Activated T-helper 17 cell treated with anti-CD3 and anti-CD28 coated beads, Interleukin-2, amount 50 U/mL, for 72 hours (primary cell): ENCODE measurements at regions not wholly inside any gene's neighbourhood (a gene's known extent, or its start where the extent isn't known, plus 50 kb on each side); places are given as distances from the start of the nearest gene placed in this dataset.
A peak's percentile ranks its signal among the peaks of the same experiment; 100 is the strongest.
"Not testable (repeated sequence)": the region's sequence is repeated elsewhere in the genome, so short reads cannot be mapped to it uniquely, and the experiment has no call there.

Experiments
- ATAC-seq: fragments of 150-1000 bp; cut with Tn5 transposase; replicated peaks from 2 replicates; pipeline ENCODE4 v1.10.0; 2021; ENCODE audit warnings: mild to moderate bottlenecking, moderate library complexity
- H3K27ac Mint-ChIP-seq: one replicate; pipeline ENCODE4 v1.8.0; 2022; ENCODE audit warnings: mixed read lengths
- H3K27me3 Mint-ChIP-seq: one replicate; pipeline ENCODE4 v1.8.0; 2022; ENCODE audit warnings: mixed read lengths
- H3K36me3 Mint-ChIP-seq: one replicate; pipeline ENCODE4 v1.8.0; 2022; ENCODE audit warnings: low read depth, mild to moderate bottlenecking, mixed read lengths
- H3K4me1 Mint-ChIP-seq: one replicate; pipeline ENCODE4 v1.8.0; 2022; ENCODE audit warnings: mixed read lengths
- H3K4me3 Mint-ChIP-seq: one replicate; pipeline ENCODE4 v1.8.0; 2022; ENCODE audit warnings: mild to moderate bottlenecking, mixed read lengths
- H3K9me3 Mint-ChIP-seq: one replicate; pipeline ENCODE4 v1.8.0; 2022; ENCODE audit warnings: mixed read lengths

DNA sequence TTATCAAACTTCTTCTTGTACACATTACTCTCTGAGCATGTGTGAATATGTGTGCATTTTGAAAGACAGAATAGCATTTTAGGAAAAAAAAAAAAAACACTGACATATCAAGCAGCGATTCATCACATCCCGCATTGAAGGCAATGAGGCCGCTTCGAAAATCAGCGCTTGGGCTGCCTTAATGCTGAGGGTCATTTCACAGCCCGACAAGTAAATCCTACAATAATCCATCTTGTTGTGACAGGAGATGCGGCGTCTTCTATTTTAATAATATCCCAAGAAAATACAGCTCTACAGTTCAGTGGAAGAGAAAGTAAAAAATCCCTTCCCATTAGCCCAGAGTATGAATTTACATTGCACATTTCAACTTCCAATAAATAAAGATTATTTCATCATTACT lies 389.2 kb upstream of the GRM7 start:
- Mint-ChIP-seq H3K27me3 (no peaks in the 10 kb centered on the region), H3K36me3 (no peaks in the 10 kb centered on the region), H3K27ac (no peak overlapping the region), H3K9me3 (no peaks in the 10 kb centered on the region), H3K4me3 (no peak overlapping the region), H3K4me1 (no peaks in the 10 kb centered on the region)
- no peak for ATAC-seq

DNA sequence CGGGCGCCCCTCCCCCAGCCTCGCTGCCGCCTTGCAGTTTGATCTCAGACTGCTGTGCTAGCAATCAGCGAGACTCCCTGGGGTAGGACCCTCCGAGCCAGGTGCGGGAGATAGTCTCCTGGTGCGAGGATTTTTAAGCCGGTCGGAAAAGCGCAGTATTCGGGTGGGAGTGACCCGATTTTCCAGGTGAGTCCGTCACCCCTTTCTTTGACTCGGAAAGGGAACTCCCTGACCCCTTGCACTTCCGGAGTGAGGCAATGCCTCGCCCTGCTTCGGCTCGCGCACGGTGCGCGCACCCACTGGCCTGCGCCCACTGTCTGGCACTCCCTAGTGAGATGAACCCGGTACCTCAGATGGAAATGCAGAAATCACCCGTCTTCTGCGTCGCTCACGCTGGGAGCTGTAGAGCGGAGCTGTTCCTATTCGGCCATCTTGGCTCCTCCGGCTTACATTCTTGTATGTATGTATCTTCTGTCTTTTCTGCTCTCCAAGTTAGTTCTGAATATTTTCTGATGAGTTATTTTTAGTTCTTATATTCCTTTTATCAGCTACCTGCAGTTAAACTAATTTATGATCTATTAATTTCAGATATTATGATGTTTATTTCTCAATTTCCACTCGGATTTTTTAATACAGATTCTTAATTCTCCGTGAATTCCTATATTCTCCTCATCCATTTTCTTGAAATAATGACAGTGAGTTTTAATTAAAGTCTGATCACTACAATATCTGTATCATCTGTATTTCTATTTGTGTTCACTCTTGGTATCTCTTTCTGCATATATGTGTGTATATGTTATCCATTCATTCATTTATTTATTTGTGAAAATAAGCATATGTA lies 370.2 kb upstream of the GRM7 start:
- peaks cover 11% of the 10 kb centered on the region for H3K9me3 Mint-ChIP-seq
- not testable (repeated sequence) for ATAC-seq, H3K36me3 Mint-ChIP-seq, H3K27me3 Mint-ChIP-seq, H3K4me1 Mint-ChIP-seq, H3K27ac Mint-ChIP-seq, H3K4me3 Mint-ChIP-seq

DNA sequence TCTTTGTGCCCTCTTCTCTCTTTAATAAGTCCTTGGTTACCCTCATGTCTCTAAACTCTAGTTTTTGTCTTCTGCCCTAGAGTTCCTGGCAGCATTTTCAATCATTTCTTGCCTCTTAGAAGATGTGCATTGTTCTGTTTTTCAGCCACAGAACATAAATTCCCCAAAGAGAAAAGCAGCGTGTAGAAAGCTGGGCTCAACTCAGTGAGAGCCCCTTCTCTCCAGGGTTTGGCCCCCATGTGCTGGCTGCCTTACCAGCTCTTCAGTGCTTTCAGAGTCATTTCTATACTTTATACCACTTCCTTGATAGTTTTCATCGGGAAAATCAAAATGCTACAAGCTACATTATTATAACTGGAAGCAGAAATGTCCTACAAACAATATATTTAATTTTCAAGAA lies 369.1 kb upstream of the GRM7 start:
- Mint-ChIP-seq H3K36me3 (no peaks in the 10 kb centered on the region), H3K27me3 (no peaks in the 10 kb centered on the region), H3K9me3 (peaks cover 11% of the 10 kb centered on the region), H3K27ac (no peak overlapping the region), H3K4me3 (no peak overlapping the region), H3K4me1 (no peaks in the 10 kb centered on the region)
- ATAC-seq = no peak

DNA sequence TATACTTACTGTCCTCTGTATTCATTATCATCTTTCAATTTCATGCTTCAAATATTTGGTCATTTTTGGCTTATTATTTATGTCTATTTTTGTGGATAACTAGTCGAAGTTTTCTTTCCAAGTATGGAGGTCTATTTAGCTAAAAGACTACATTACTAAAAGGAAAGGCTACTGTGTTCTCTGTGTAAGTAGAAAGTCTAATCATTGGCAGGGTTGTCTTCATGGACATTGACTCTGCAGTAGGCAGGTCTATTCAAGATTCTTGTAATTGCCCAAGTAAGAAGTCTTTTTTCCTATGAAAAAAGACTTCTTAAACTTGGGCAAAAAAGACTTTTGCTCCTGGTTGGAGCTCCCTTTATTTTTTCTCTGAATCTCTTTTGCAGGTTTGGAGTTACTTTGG lies 368.6 kb upstream of the GRM7 start:
- Mint-ChIP-seq H3K4me3 (no peak overlapping the region), H3K9me3 (peaks cover 11% of the 10 kb centered on the region), H3K27me3 (no peaks in the 10 kb centered on the region), H3K27ac (no peak overlapping the region), H3K36me3 (no peaks in the 10 kb centered on the region), H3K4me1 (no peaks in the 10 kb centered on the region)
- no peak for ATAC-seq

DNA sequence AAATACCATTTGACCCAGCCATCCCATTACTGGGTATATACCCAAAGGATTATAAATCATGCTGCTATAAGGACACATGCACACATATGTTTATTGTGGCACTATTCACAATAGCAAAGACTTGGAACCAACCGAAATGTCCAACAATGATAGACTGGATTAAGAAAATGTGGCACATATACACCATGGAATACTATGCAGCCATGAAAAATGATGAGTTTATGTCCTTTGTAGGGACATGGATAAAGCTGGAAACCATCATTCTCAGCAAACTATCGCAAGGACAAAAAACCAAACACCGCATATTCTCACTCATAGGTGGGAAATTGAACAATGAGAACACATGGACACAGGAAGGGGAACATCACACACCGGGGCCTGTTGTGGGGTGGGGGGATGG lies 362.0 kb upstream of the GRM7 start:
- not testable (repeated sequence) for H3K36me3 Mint-ChIP-seq, ATAC-seq, H3K27me3 Mint-ChIP-seq, H3K4me1 Mint-ChIP-seq, H3K27ac Mint-ChIP-seq, H3K4me3 Mint-ChIP-seq
- peaks cover 21% of the 10 kb centered on the region for H3K9me3 Mint-ChIP-seq

DNA sequence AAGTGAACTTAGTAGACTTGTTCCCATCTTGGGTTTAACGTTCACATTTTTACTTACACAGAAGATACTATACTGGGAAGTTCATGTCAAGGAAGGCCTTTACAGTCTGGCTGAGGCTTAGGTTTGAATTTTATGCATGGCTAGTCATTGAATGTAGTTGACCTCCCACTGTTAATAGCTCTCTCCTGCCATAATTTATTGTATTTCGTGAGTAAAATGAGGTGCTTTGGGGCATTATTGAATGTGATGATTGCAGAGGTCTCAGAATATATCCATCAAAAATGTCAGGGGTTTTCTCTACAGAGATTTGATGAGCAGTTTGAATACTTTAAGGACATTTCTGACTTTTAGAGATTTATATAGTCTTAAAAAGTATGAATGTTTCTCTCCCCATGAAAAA lies 356.6 kb upstream of the GRM7 start:
- Mint-ChIP-seq H3K4me3 (no peak overlapping the region), H3K4me1 (no peaks in the 10 kb centered on the region), H3K36me3 (no peaks in the 10 kb centered on the region), H3K27me3 (no peaks in the 10 kb centered on the region), H3K27ac (no peak overlapping the region), H3K9me3 (peaks cover 17% of the 10 kb centered on the region)
- no peak for ATAC-seq

DNA sequence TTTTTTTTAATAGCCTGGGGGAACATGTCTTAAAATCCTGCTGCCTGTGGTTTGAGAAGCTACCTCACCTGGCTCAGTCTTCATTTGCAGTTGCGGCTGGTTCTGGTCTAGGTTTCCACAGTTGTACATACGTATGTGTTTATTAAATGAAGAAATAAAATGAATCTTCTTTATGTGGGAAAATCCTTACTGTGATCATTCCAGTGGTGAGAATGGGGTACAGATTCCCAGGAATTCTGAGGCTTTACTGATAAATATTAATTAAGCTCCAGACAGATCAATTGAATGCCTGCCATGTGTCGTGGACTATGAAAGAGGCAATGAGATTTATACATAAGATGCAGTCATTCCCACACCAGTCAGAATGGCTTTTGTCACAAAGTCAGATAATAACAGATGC lies 356.1 kb upstream of the GRM7 start:
- no peaks in the 10 kb centered on the region for H3K36me3 Mint-ChIP-seq
- peaks cover 13% of the 10 kb centered on the region for H3K9me3 Mint-ChIP-seq
- H3K4me3 Mint-ChIP-seq = no peak overlapping the region
- no peak for ATAC-seq
- no peaks in the 10 kb centered on the region for H3K4me1 Mint-ChIP-seq
- H3K27me3 Mint-ChIP-seq = no peaks in the 10 kb centered on the region
- no peak overlapping the region for H3K27ac Mint-ChIP-seq

DNA sequence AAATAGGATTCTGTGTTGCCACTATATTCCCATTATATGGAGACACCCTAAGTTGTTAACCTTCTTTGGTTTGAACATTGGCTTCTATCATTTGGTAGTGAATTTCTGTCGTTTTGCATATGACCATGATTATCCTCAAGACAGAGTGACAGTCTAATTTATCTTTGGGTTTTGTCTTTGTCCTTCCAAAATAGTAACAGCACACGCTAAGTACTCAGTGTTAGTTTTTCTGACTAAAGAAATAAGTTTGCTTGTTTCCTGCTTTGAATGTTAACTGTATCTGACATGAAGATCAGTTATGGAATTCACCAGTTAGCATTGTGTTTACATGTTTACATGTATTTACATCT lies 352.5 kb upstream of the GRM7 start:
- Mint-ChIP-seq H3K36me3 (no peaks in the 10 kb centered on the region), H3K4me3 (no peak overlapping the region), H3K27me3 (no peaks in the 10 kb centered on the region), H3K9me3 (peaks cover 7% of the 10 kb centered on the region), H3K4me1 (no peaks in the 10 kb centered on the region), H3K27ac (no peak overlapping the region)
- no peak for ATAC-seq

DNA sequence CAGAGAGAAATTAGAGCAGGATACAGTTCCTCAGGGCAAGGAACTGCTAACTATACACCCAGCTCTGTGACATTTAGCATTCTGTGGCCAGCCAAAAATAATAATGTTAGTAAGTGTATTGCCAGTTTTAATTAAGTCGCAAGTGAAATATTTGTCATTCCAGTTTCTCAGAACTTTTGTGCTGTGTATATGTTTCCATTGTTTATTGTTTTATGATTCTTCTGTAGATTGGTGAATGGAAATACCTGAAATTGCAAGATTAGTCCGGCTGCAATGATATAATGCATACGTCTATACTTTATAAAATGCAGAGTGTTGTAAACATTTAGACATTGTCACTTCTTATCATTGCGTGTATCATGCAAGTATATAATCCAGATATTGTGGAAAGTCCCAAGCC lies 351.3 kb upstream of the GRM7 start:
- peaks cover 11% of the 10 kb centered on the region for H3K9me3 Mint-ChIP-seq
- H3K27me3 Mint-ChIP-seq = no peaks in the 10 kb centered on the region
- ATAC-seq = no peak
- no peak overlapping the region for H3K4me3 Mint-ChIP-seq
- H3K36me3 Mint-ChIP-seq = no peaks in the 10 kb centered on the region
- no peak overlapping the region for H3K27ac Mint-ChIP-seq
- no peaks in the 10 kb centered on the region for H3K4me1 Mint-ChIP-seq

DNA sequence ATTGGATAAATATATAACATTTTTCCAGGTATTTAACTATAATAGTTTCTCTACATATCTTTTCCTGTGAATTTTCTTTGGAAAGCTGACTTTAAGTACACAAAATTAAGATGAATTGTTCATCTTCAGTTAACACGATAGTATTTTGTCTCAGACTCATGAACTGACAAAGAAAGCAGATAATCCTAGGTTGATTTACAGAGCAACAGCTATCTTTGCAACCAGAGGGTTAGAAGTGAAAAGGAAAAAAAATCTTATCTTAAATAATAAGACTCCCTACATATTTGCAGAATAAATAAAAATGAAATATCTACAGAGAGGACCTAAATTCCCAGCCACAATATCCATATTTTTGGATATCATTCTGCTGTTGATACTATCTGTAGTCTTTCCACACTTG lies 350.2 kb upstream of the GRM7 start:
- H3K4me1 Mint-ChIP-seq = no peaks in the 10 kb centered on the region
- no peaks in the 10 kb centered on the region for H3K27me3 Mint-ChIP-seq
- no peaks in the 10 kb centered on the region for H3K36me3 Mint-ChIP-seq
- no peak overlapping the region for H3K4me3 Mint-ChIP-seq
- ATAC-seq = no peak
- H3K9me3 Mint-ChIP-seq = peaks cover 15% of the 10 kb centered on the region
- no peak overlapping the region for H3K27ac Mint-ChIP-seq

DNA sequence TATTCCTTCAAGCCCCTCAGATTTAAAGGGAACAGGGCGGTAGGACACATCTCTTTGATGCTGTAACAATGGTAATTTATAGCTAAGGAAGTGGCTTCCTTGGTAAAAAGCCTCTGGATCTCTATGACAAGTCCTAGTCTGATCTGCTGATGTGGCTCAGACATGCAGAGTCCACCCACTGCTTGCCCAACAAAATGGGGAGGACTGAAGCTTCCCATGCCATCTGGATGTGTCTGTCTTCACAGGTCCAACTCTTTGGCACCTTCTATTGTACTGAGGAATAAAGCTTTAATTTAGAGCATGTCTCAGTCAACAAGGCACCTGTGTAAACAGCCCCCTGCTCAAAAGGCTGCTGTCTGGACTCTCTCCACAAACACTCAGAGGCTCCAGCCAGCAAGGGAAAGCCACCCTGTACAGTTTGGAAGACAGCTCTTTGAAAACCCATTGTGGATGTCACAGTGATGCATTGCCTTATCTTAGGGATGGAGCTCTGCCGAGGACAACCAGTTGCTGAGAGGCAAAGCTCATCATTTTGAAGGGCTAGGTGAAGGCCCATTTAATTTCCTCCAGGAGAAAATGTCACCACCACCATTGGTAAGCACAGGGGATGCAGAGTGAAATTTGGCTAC lies 348.6 kb upstream of the GRM7 start:
- no peak for ATAC-seq
- Mint-ChIP-seq H3K27ac (no peak overlapping the region), H3K27me3 (no peaks in the 10 kb centered on the region), H3K9me3 (peaks cover 13% of the 10 kb centered on the region), H3K4me1 (no peaks in the 10 kb centered on the region), H3K36me3 (no peaks in the 10 kb centered on the region), H3K4me3 (no peak overlapping the region)

DNA sequence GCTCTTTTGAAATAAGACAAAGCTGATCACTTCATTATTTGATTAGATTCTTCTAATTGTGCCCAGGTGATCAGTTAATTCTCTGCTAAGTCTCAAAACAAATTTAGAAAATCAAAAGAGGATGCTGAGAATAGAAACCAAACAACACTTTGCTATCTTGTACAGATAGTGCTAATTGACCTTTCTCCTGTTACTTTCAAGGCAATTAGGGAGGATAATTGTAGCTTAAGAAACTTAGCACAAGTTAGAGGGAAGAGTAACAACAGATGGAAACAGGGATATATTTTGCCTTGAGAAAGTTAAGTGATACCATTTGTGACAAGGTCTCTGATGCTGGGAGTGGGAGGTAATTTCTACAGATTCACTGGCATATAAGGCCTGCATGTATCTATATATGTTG lies 344.8 kb upstream of the GRM7 start:
- H3K4me3 Mint-ChIP-seq = no peak overlapping the region
- H3K27ac Mint-ChIP-seq = no peak overlapping the region
- ATAC-seq = no peak
- no peaks in the 10 kb centered on the region for H3K36me3 Mint-ChIP-seq
- no peaks in the 10 kb centered on the region for H3K4me1 Mint-ChIP-seq
- H3K27me3 Mint-ChIP-seq = no peaks in the 10 kb centered on the region
- H3K9me3 Mint-ChIP-seq = peaks cover 8% of the 10 kb centered on the region

DNA sequence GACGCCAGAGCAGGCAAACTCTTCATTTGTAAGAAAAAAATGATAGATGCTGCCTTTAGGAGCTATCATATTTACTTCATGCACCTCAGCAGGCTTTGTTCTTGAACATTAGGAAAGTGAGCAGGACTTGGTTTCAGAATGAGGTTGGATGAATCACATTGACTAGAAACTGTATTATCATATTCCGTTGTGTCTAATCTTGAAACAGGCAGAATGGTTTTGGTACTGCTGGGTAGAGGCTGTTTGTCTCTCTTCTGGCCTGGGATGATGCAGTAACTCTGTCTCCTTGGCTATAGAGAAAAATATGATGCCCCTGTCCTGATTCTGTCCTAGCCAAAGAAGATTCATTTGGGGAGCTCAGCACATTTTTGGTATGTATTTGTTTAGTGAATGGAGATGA lies 344.2 kb upstream of the GRM7 start:
- Mint-ChIP-seq H3K36me3 (no peaks in the 10 kb centered on the region), H3K4me3 (no peak overlapping the region), H3K4me1 (no peaks in the 10 kb centered on the region), H3K27me3 (no peaks in the 10 kb centered on the region), H3K27ac (no peak overlapping the region), H3K9me3 (peaks cover 8% of the 10 kb centered on the region)
- peak; percentile 18 for ATAC-seq

DNA sequence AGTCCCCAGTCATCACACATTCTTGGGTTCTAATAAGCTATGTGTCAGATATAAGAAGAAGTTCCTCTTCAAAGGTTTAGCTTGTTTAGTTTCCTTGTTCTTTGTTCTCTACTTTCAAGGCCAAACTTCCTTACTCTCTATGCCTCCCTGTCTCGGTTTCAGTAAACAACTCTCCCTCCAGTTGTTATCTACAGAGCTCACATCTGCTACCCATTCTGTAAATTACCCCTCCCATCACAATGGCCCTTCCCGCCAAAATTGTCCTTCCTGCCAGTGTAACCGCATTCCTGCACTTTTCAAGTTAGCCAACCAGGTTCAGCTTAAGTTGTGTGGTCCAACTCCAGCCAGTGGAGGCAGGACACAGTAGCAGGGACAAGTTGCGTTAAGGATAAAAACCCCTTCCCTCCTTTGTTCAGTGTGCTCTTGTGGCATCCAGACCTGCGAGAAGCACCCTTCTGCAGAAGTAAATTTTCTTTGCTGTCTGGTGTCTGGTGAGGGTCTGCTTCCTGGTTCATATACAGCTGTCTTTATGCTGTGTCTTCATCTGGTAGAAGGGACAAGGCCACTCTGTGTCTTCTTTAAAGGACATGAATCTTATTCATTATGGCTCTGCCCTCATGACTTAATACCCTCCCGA lies 342.1 kb upstream of the GRM7 start:
- H3K4me1 Mint-ChIP-seq = no peaks in the 10 kb centered on the region
- H3K36me3 Mint-ChIP-seq = no peaks in the 10 kb centered on the region
- ATAC-seq = no peak
- no peak overlapping the region for H3K4me3 Mint-ChIP-seq
- H3K27me3 Mint-ChIP-seq = no peaks in the 10 kb centered on the region
- H3K9me3 Mint-ChIP-seq = peaks cover 8% of the 10 kb centered on the region
- no peak overlapping the region for H3K27ac Mint-ChIP-seq

DNA sequence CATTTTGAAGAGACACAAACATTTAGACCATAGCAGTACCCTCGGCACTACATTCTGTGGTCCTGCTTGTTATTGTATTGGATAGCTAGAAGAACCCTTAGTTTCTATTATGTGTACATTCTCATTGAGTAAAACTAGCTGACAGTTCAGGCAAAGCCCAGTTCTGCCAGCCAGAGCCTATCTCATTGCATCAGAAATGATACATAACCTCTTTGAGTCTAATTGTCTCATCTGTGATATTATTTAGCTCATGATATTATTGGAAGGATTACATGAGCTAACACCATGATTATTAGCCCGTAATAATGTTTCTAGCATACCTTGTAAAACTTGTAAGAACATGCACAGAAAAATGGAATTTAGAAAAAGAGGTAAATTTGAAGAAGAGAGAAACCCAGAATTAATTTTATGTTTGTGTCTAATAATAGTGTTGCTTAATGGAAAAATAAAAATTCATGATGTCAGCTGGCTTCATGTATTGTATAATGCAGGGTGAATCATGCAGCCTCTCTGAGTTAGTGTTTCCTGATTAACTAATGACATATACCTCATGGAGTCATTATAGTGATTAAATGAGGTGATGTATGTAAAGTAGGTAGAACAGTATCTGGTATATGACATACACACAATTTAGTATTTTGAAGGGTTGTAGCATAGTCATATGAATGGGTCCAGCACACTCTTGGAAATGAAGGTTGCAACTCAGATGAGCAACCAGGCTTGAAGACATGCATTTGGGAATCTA lies 339.4 kb upstream of the GRM7 start:
- ATAC-seq = no peak
- Mint-ChIP-seq H3K27me3 (no peaks in the 10 kb centered on the region), H3K4me3 (no peak overlapping the region), H3K27ac (no peak overlapping the region), H3K9me3 (no peaks in the 10 kb centered on the region), H3K36me3 (no peaks in the 10 kb centered on the region), H3K4me1 (no peaks in the 10 kb centered on the region)
